ENCODE measurements at regions not wholly inside any gene's neighbourhood (a gene's known extent, or its start where the extent isn't known, plus 50 kb on each side); places are given as distances from the start of the nearest gene placed in this dataset.

DNA sequence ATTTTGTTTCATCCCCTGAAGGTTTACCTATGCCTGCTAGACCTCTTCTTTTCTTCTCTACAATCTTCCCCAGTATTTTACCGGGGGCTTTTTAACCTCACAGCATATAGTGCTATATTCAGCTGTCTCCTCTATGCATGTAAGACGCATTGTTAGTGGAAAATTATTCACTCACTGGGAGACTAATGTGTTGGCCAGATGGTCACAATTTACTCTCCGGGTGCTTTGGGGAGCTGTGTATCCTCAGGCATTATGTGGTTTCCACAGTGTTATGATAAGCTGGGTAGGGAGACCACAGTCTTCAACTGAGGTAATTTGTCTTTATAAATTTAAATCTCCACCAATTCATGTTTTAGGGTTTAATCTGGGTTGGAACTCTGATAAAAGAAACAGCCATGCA lies 553.8 kb upstream of the PTCHD4 start:
- TF ChIP-seq, protein P1, sequence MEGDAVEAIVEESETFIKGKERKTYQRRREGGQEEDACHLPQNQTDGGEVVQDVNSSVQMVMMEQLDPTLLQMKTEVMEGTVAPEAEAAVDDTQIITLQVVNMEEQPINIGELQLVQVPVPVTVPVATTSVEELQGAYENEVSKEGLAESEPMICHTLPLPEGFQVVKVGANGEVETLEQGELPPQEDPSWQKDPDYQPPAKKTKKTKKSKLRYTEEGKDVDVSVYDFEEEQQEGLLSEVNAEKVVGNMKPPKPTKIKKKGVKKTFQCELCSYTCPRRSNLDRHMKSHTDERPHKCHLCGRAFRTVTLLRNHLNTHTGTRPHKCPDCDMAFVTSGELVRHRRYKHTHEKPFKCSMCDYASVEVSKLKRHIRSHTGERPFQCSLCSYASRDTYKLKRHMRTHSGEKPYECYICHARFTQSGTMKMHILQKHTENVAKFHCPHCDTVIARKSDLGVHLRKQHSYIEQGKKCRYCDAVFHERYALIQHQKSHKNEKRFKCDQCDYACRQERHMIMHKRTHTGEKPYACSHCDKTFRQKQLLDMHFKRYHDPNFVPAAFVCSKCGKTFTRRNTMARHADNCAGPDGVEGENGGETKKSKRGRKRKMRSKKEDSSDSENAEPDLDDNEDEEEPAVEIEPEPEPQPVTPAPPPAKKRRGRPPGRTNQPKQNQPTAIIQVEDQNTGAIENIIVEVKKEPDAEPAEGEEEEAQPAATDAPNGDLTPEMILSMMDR (IDR thresholded peaks at IDR 0.05): no peak
- TF ChIP-seq POLR2AphosphoS5 (IDR thresholded peaks at IDR 0.05): no peak
